Progenitor cell of endocrine pancreas (in vitro differentiated cells): ENCODE measurements at regions not wholly inside any gene's neighbourhood (a gene's known extent, or its start where the extent isn't known, plus 50 kb on each side); places are given as distances from the start of the nearest gene placed in this dataset.

Experiments used
- DNase-seq: peaks from one replicate; pipeline ENCODE4 v3.0.0; 2021; ENCODE audit warnings: low spot score; ENCODE audit not compliant: unreplicated experiment
- H3K27ac Mint-ChIP-seq: 2 replicates; pipeline ENCODE4 v1.8.0; 2021; ENCODE audit warnings: mild to moderate bottlenecking, moderate library complexity, mixed read lengths
- H3K27me3 Mint-ChIP-seq: 2 replicates; pipeline ENCODE4 v1.8.0; 2021; ENCODE audit warnings: mixed read lengths
- H3K36me3 Mint-ChIP-seq: 2 replicates; pipeline ENCODE4 v1.8.0; 2022; ENCODE audit warnings: mixed read lengths; ENCODE audit not compliant: insufficient read depth
- H3K4me1 Mint-ChIP-seq: 2 replicates; pipeline ENCODE4 v1.8.0; 2021; ENCODE audit warnings: low read depth, mixed read lengths
- H3K4me3 Mint-ChIP-seq: 2 replicates; pipeline ENCODE4 v1.8.0; 2021; ENCODE audit warnings: low read depth, mild to moderate bottlenecking, moderate library complexity, mixed read lengths
- H3K9me3 Mint-ChIP-seq: 2 replicates; pipeline ENCODE4 v1.8.0; 2021; ENCODE audit warnings: low read depth, mixed read lengths
- CTCF ChIP-seq: fragments of 200-600 bp; sonication (generic); IDR thresholded peaks from one replicate; pipeline ENCODE4 v1.5.0; 2021; ENCODE audit warnings: antibody characterized with exemption, mild to moderate bottlenecking; ENCODE audit not compliant: unreplicated experiment

GRCh38 chr18:39435996-39436395 lies 1870.4 kb upstream of the CELF4 start:
- peaks cover 3% of the 10 kb centered on the region for H3K4me1 Mint-ChIP-seq
- H3K27ac Mint-ChIP-seq, result no peak overlapping the region
- TF ChIP-seq CTCF, result no peak
- peaks cover 3% of the 10 kb centered on the region for H3K9me3 Mint-ChIP-seq
- no peak for DNase-seq
- no peaks in the 10 kb centered on the region for H3K36me3 Mint-ChIP-seq
- H3K27me3 Mint-ChIP-seq, result no peaks in the 10 kb centered on the region
- H3K4me3 Mint-ChIP-seq, result no peak overlapping the region

- Mint-ChIP-seq H3K27ac (no peak overlapping the region), H3K36me3 (no peaks in the 10 kb centered on the region), H3K4me1 (peaks cover 3% of the 10 kb centered on the region), H3K27me3 (no peaks in the 10 kb centered on the region), H3K4me3 (no peak overlapping the region), H3K9me3 (peaks cover 5% of the 10 kb centered on the region)
- no peak for TF ChIP-seq CTCF
- DNase-seq, result no peak
Observed at GRCh38 chr18:39435209-39435608, 1869.6 kb upstream of the CELF4 start.

GRCh38 chr18:39434223-39434920 lies 1868.8 kb upstream of the CELF4 start:
- H3K27me3 Mint-ChIP-seq, result no peaks in the 10 kb centered on the region

GRCh38 chr18:39425172-39425850 lies 1859.7 kb upstream of the CELF4 start:
- DNase-seq, result no peak
- Mint-ChIP-seq H3K9me3 (peaks cover 26% of the 10 kb centered on the region), H3K36me3 (peaks cover 3% of the 10 kb centered on the region), H3K27ac (no peak overlapping the region), H3K4me1 (no peaks in the 10 kb centered on the region), H3K27me3 (no peaks in the 10 kb centered on the region), H3K4me3 (no peak overlapping the region)
- TF ChIP-seq CTCF, result no peak

More at GRCh38 chr18:39434223-39434920, 1868.8 kb upstream of the CELF4 start:
- H3K4me3 Mint-ChIP-seq, result no peak overlapping the region
- H3K9me3 Mint-ChIP-seq, result peaks cover 7% of the 10 kb centered on the region
- H3K4me1 Mint-ChIP-seq, result peaks cover 3% of the 10 kb centered on the region
- no peak for DNase-seq
- no peak overlapping the region for H3K27ac Mint-ChIP-seq
- H3K36me3 Mint-ChIP-seq, result no peaks in the 10 kb centered on the region
- TF ChIP-seq CTCF, result no peak

- Mint-ChIP-seq H3K27me3 (no peaks in the 10 kb centered on the region), H3K36me3 (peaks cover 3% of the 10 kb centered on the region), H3K27ac (no peak overlapping the region), H3K4me1 (no peaks in the 10 kb centered on the region), H3K4me3 (no peak overlapping the region), H3K9me3 (peaks cover 21% of the 10 kb centered on the region)
- no peak for TF ChIP-seq CTCF
- DNase-seq, result no peak
Observed at GRCh38 chr18:39424261-39424660, 1858.7 kb upstream of the CELF4 start.
